Tibial artery (tissue), 4 donors: ENCODE measurements at regions not wholly inside any gene's neighbourhood (a gene's known extent, or its start where the extent isn't known, plus 50 kb on each side); places are given as distances from the start of the nearest gene placed in this dataset.

Experiments
- DNase-seq, 2 donors: peaks; one replicate each; pipeline ENCODE4 v3.0.0-alpha.2; 2019
- H3K27ac ChIP-seq, 2 donors: fragments of 200-600 bp; sonication (generic) in 1 of 2; 1 replicate in 1 of 2; 2 replicates in 1 of 2; pipeline ENCODE4 v1.5.1; 2018 to 2019; ENCODE audit warnings: mild to moderate bottlenecking in 1 of 2
- H3K27me3 ChIP-seq, 2 donors: fragments of 200-600 bp; sonication (generic) in 1 of 2; one replicate each; pipeline versions ENCODE4 v1.5.1 to v1.6.0; 2016 to 2019
- H3K36me3 ChIP-seq, 3 donors: fragments of 200-600 bp; sonication (generic) in 2 of 3; one replicate each; pipeline ENCODE4 v1.5.1; 2016 to 2019; ENCODE audit warnings: mild to moderate bottlenecking in 2 of 3
- H3K4me1 ChIP-seq, 4 donors: fragments of 200-600 bp; sonication (generic) in 2 of 4; 1 replicate in 3 of 4; 2 replicates in 1 of 4; pipeline ENCODE4 v1.5.1; 2016 to 2019
- H3K4me3 ChIP-seq, 2 donors: fragments of 200-600 bp; sonication (generic) in 1 of 2; 1 replicate in 1 of 2; 2 replicates in 1 of 2; pipeline ENCODE4 v1.5.1; 2018 to 2019; ENCODE audit warnings: mild to moderate bottlenecking in 2 of 2
- H3K9me3 ChIP-seq, 3 donors: fragments of 200-600 bp; sonication (generic) in 1 of 3; one replicate each; pipeline ENCODE4 v1.5.1; 2016 to 2019
- intact Hi-C: fragments of 100-400 bp; cut with DNase I; formaldehyde crosslinking; loops from one replicate; pipeline ENCODE4 v1.15.0; 2023; ENCODE audit warnings: low total_unique reads
- TF ChIP-seq, protein P1 (sequence below), 2 experiments: fragments of 200-600 bp in 1 of 2; fragments of 450-650 bp in 1 of 2; IDR thresholded peaks; one replicate each; pipeline ENCODE4 v1.5.1; 2017 to 2019; ENCODE audit warnings: antibody characterized with exemption in 2 of 2, mild to moderate bottlenecking in 1 of 2, moderate library complexity in 1 of 2

DNA sequence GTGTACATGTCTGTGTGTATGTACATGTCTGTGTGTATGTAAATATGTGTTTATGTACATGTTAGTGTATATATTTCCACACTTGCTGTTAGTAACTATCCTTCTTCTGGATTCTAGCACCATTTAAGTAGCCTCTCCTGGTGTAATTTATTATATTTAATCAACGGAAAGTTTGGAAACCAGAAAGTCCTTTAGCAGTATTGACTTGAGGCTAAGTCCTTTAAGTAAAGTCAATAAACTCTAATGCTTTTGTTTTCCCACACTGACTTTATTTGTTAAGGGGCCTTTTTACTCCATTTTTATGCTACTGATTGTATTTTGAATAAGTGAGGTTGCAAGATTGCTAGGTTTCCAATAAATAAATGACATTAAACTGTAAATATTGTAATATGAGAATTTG, 876.4 kb upstream of the SEL1L start:
- H3K36me3 ChIP-seq = no peaks in the 10 kb centered on the region
- H3K4me3 ChIP-seq = no peak overlapping the region
- no peak for DNase-seq
- H3K4me1 ChIP-seq = no peaks in the 10 kb centered on the region
- H3K27me3 ChIP-seq = no peaks in the 10 kb centered on the region
- TF ChIP-seq, protein P1, sequence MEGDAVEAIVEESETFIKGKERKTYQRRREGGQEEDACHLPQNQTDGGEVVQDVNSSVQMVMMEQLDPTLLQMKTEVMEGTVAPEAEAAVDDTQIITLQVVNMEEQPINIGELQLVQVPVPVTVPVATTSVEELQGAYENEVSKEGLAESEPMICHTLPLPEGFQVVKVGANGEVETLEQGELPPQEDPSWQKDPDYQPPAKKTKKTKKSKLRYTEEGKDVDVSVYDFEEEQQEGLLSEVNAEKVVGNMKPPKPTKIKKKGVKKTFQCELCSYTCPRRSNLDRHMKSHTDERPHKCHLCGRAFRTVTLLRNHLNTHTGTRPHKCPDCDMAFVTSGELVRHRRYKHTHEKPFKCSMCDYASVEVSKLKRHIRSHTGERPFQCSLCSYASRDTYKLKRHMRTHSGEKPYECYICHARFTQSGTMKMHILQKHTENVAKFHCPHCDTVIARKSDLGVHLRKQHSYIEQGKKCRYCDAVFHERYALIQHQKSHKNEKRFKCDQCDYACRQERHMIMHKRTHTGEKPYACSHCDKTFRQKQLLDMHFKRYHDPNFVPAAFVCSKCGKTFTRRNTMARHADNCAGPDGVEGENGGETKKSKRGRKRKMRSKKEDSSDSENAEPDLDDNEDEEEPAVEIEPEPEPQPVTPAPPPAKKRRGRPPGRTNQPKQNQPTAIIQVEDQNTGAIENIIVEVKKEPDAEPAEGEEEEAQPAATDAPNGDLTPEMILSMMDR (IDR thresholded peaks at IDR 0.05) = no peak
- no peak overlapping the region for H3K27ac ChIP-seq
- intact Hi-C loops = no loop called here
- no peaks in the 10 kb centered on the region for H3K9me3 ChIP-seq

DNA sequence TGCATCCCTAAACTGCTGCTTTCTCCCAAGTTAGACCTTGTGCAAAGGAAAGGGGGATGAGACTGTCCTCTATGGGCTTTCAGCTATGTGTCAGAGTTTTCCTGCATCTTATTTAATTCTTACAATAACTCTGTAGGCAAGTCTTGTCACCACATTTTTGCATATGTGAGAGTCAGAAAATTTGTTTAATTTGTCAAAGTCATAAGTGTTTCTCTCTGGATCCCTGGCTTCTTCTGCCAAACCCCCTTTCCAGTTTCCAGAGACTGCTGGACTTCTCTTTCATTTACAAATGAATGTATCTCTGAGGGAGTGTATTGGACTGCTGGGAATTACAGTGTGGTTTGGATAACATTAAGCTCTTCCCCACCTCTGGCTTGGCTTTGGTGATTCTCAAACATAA, 877.6 kb upstream of the SEL1L start:
- no peaks in the 10 kb centered on the region for H3K36me3 ChIP-seq
- no peaks in the 10 kb centered on the region for H3K4me1 ChIP-seq
- intact Hi-C loops = no loop called here
- no peak overlapping the region for H3K27ac ChIP-seq
- DNase-seq = no peak
- H3K9me3 ChIP-seq = no peaks in the 10 kb centered on the region
- TF ChIP-seq, protein P1 (IDR thresholded peaks at IDR 0.05) = no peak
- H3K27me3 ChIP-seq = no peaks in the 10 kb centered on the region
- H3K4me3 ChIP-seq = no peak overlapping the region

- Histone ChIP-seq H3K4me1 (no peaks in the 10 kb centered on the region), H3K4me3 (no peak overlapping the region), H3K36me3 (no peaks in the 10 kb centered on the region), H3K27me3 (no peaks in the 10 kb centered on the region), H3K27ac (no peak overlapping the region), H3K9me3 (no peaks in the 10 kb centered on the region)
- TF ChIP-seq, protein P1 (IDR thresholded peaks at IDR 0.05) = no peak
- no peak for DNase-seq
- intact Hi-C loops = no loop called here
These were observed 878.9 kb upstream of the SEL1L start for GRCh38 chr14:82412545-82412944.

DNA sequence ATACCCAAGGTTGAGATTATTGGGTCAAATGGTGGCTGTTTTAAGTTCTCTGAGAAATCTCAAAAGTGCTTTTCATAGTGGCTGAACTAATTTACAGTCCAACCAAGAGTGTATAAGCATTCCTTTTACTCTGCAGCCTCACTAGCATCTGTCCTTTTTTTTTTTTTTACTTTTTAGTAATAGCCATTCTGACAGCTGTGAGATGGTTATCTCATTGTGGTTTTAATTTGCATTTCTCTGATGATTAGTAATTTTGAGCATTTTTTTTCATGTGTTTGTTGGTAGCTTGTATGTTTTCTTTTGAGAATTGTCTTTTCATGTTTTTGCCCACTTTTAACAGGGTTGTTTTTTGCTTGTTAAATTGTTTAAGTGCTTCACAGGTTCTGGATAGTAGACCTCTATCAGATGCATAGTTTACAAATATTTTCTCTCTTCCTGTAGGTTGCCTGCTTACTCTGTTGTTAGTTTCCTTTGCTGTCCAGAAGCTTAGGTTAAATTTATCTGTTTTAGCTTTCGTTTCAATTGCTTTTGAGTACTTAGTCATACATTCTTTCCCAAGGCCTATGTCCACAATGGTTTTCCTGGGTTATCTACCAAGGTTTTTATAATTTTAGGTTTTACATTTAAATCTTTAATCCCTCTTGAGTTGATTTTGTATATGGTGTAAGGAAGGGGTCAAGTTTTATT, 881.3 kb upstream of the SEL1L start:
- Histone ChIP-seq H3K27ac (no peak overlapping the region), H3K4me3 (no peak overlapping the region), H3K36me3 (no peaks in the 10 kb centered on the region), H3K4me1 (no peaks in the 10 kb centered on the region), H3K9me3 (peaks cover 0 to 10% (median 8%) of the 10 kb centered on the region in 3 donors), H3K27me3 (no peaks in the 10 kb centered on the region)
- TF ChIP-seq, protein P1 (IDR thresholded peaks at IDR 0.05) = no peak
- DNase-seq = no peak
- intact Hi-C loops = no loop called here

- no peaks in the 10 kb centered on the region for H3K36me3 ChIP-seq
- H3K4me1 ChIP-seq = no peaks in the 10 kb centered on the region
- no peaks in the 10 kb centered on the region for H3K27me3 ChIP-seq
- intact Hi-C loops = no loop called here
- H3K4me3 ChIP-seq = no peak overlapping the region
- no peak for DNase-seq
- H3K27ac ChIP-seq = no peak overlapping the region
- TF ChIP-seq, protein P1 (IDR thresholded peaks at IDR 0.05) = no peak
- H3K9me3 ChIP-seq = peaks cover 0 to 10% (median 8%) of the 10 kb centered on the region in 3 donors
These were observed 886.3 kb upstream of the SEL1L start for GRCh38 chr14:82419933-82420332.

DNA sequence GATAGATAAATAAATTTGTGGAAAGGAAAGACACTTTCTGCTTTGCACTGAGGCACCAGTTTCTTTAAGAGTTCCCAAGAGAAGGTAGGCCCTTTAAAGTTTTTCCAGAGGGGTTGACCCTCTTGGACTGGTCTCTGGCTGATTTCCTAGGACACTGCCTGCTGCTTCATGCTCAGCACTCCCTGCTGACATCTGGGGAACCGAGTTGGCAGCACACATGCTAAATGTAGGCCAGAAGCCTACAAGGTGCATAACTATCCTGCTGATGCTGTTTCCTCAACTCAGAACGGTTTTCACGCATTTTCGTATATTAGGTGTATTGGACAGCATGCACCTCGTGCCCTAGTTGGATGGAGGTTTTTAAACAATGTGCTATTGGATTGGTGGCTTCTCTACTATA, 887.2 kb upstream of the SEL1L start:
- no peak for DNase-seq

More for the DNA sequence above, 887.2 kb upstream of the SEL1L start:
- peaks cover 0 to 10% (median 8%) of the 10 kb centered on the region in 3 donors for H3K9me3 ChIP-seq
- H3K27ac ChIP-seq = no peak overlapping the region
- H3K27me3 ChIP-seq = no peaks in the 10 kb centered on the region
- H3K36me3 ChIP-seq = no peaks in the 10 kb centered on the region
- intact Hi-C loops = no loop called here
- H3K4me3 ChIP-seq = no peak overlapping the region
- H3K4me1 ChIP-seq = no peaks in the 10 kb centered on the region
- TF ChIP-seq, protein P1 (IDR thresholded peaks at IDR 0.05) = no peak
